K562 (cell line): ENCODE measurements at regions not wholly inside any gene's neighbourhood (a gene's known extent, or its start where the extent isn't known, plus 50 kb on each side); places are given as distances from the start of the nearest gene placed in this dataset.

Source experiments
- ATAC-seq: fragments of 200-7000 bp; cut with Tn5 transposase; 3 replicates; pipeline ENCODE4 v1.9.1; 2020; ENCODE audit warnings: moderate library complexity
- BruUV-seq: library from RNA; stranded (reverse); fragments of 400-500 nt; replicated peaks from 2 replicates; lab custom pipeline; 2021; lab: Mats Ljungman, UMichigan
- CTCF ChIA-PET: fragments of 300-600 bp; formaldehyde crosslinking; extraction: SDS; loops from one replicate; lab custom pipeline; 2021; ENCODE audit warnings: low intra/inter-chr PET ratio; lab: Yijun Ruan, JAX
- POLR2A ChIA-PET: fragments of 300-600, 350-650 bp; sonication (Branson Sonifier 250); formaldehyde crosslinking; extraction: SDS; loops from one replicate; lab custom pipeline; 2021; ENCODE audit warnings: antibody characterized with exemption, inconsistent platforms; lab: Yijun Ruan, JAX
- DNase-seq, 4 experiments: peaks; one replicate each; pipeline versions ENCODE4 v3.0.0 to v3.0.0-alpha.2; 2011 to 2018; ENCODE audit warnings: low spot score in 3 of 4, mixed read lengths in 3 of 4; ENCODE audit errors: extremely low read depth in 1 of 4
- FAIRE-seq: peaks from 2 replicates; lab custom pipeline; 2011; peaks lifted over from hg19 to GRCh38; lab: Jason Lieb, UNC
- H2AFZ ChIP-seq: 2 replicates; pipeline ENCODE4 v1.6.0; 2011; ENCODE audit warnings: low read depth, low read length, control low read depth, inconsistent platforms
- H3K27ac ChIP-seq: fragments of 200-600 bp; 3 replicates; pipeline ENCODE4 v1.8.0; 2011; ENCODE audit warnings: low read depth, mild to moderate bottlenecking, control low read depth, inconsistent platforms, low read length, moderate library complexity, mixed read lengths; ENCODE audit errors: extremely low read depth
- H3K27me3 ChIP-seq, 2 experiments: fragments of 300-600 bp in 1 of 2; 2 replicates in 1 of 2; 3 replicates in 1 of 2; pipeline versions ENCODE4 v1.6.0 to v1.8.0; 2011; ENCODE audit warnings: inconsistent platforms in 2 of 2, low read length in 2 of 2, mild to moderate bottlenecking in 1 of 2, mixed read lengths in 1 of 2, moderate library complexity in 1 of 2; ENCODE audit not compliant: control insufficient read depth in 2 of 2, insufficient read depth in 2 of 2
- H3K36me3 ChIP-seq: fragments of 300-600 bp; 3 replicates; pipeline ENCODE4 v1.8.0; 2011; ENCODE audit warnings: mild to moderate bottlenecking, low read length, inconsistent platforms; ENCODE audit not compliant: control insufficient read depth, insufficient read depth
- H3K4me1 ChIP-seq, 2 experiments: fragments of 200-600 bp in 1 of 2; replicated peaks in 1 of 2; 2 replicates in 1 of 2; 3 replicates in 1 of 2; pipeline versions ENCODE4 v1.5.1 to v1.8.0; 2011; ENCODE audit warnings: inconsistent platforms in 2 of 2, low read length in 2 of 2, mild to moderate bottlenecking in 1 of 2, mixed read lengths in 1 of 2, moderate library complexity in 1 of 2; ENCODE audit not compliant: control insufficient read depth in 2 of 2, insufficient read depth in 2 of 2
- H3K4me2 ChIP-seq: 2 replicates; pipeline ENCODE4 v1.6.1; 2011; ENCODE audit warnings: low read length, control low read depth, inconsistent platforms, mixed read lengths; ENCODE audit not compliant: insufficient read depth
- H3K4me3 ChIP-seq: fragments of 200-600 bp; sonication (generic), shearing (Covaris generic); 2 replicates; pipeline ENCODE4 v1.5.1; 2016; ENCODE audit warnings: control low read depth, inconsistent platforms
- H3K79me2 ChIP-seq: fragments of 200-600 bp; 3 replicates; pipeline ENCODE4 v1.8.0; 2011; ENCODE audit warnings: low read length, inconsistent platforms; ENCODE audit not compliant: control insufficient read depth, insufficient read depth
- H3K9ac ChIP-seq, 2 experiments: 2 replicates each; pipeline versions ENCODE4 v1.6.0 to v1.6.1; 2011; ENCODE audit warnings: low read depth in 2 of 2, low read length in 2 of 2, control low read depth in 1 of 2, inconsistent platforms in 1 of 2, mild to moderate bottlenecking in 1 of 2, mixed read lengths in 1 of 2; ENCODE audit not compliant: insufficient read depth in 1 of 2
- H3K9me1 ChIP-seq: one replicate; pipeline ENCODE4 v1.6.0; 2011; ENCODE audit warnings: inconsistent platforms, mild to moderate bottlenecking, low read length, moderate library complexity; ENCODE audit not compliant: control insufficient read depth, insufficient read depth
- H3K9me3 ChIP-seq: replicated peaks from 2 replicates; pipeline ENCODE4 v1.5.1; 2011; ENCODE audit warnings: low read depth, low read length, inconsistent platforms; ENCODE audit not compliant: control insufficient read depth, insufficient read depth
- H4K20me1 ChIP-seq: replicated peaks from 2 replicates; pipeline ENCODE4 v1.6.1; 2011; ENCODE audit warnings: low read length, inconsistent platforms, mixed read lengths; ENCODE audit not compliant: control insufficient read depth, insufficient read depth
- ASH1L ChIP-seq: fragments of 450-650 bp; IDR thresholded peaks from 2 replicates; pipeline ENCODE4 v1.6.1; 2018; ENCODE audit warnings: borderline replicate concordance, mild to moderate bottlenecking, low read depth; ENCODE audit not compliant: partially characterized antibody
- FOS ChIP-seq: IDR thresholded peaks from 3 replicates; pipeline ENCODE4 v1.6.1; 2011; ENCODE audit not compliant: insufficient read length; ENCODE audit errors: extremely low read depth
- GATAD2A ChIP-seq: fragments of 450-650 bp; IDR thresholded peaks from 2 replicates; pipeline ENCODE4 v1.6.1; 2017
- HNRNPH1 ChIP-seq: fragments of 200-400 bp; formaldehyde crosslinking; optimal IDR thresholded peaks from 2 replicates; pipeline ENCODE3; 2017; ENCODE audit warnings: low read depth, mild to moderate bottlenecking, low read length, moderate library complexity
- MTA2 ChIP-seq: fragments of 450-650 bp; IDR thresholded peaks from 2 replicates; pipeline ENCODE4 v1.6.1; 2016; ENCODE audit warnings: low read depth
- NR2C2 ChIP-seq, 2 experiments: fragments of 200-800 bp in 1 of 2; sonication (Bioruptor generic) in 1 of 2; sonication (generic) in 1 of 2; formaldehyde crosslinking in 1 of 2; IDR thresholded peaks; 2 replicates each; pipeline versions ENCODE4 v1.6.1 to v1.8.0; 2016 to 2022; ENCODE audit warnings: mild to moderate bottlenecking in 1 of 2, missing compliant biosample characterization in 1 of 2, missing genetic modification characterization in 1 of 2, missing genetic modification reagents in 1 of 2
- RNF219 ChIP-seq: fragments of 250-450 bp; sonication (Bioruptor Pico); IDR thresholded peaks from 2 replicates; pipeline ENCODE4 v1.5.0; 2022; ENCODE audit warnings: mild to moderate bottlenecking
- SMARCB1 ChIP-seq: IDR thresholded peaks from 2 replicates; pipeline ENCODE4 v1.6.1; 2011; ENCODE audit warnings: improper control_type of control experiment, low read depth; ENCODE audit not compliant: insufficient read length
- TRIM24 ChIP-seq, 2 experiments: fragments of 450-650 bp; IDR thresholded peaks; 2 replicates each; pipeline ENCODE4 v1.6.1; 2016
- WGBS: fragments of 100-300 bp; shearing (Covaris generic); methylation state at CpG from one replicate; pipeline ENCODE4 v1.1.6; 2016; ENCODE audit warnings: low coverage, mixed read lengths; ENCODE audit not compliant: insufficient coverage; ENCODE audit errors: missing lambda C conversion rate; 5-methylcytosine and 5-hydroxymethylcytosine counted together
- in situ Hi-C: fragments of 300-500 bp; cut with MboI; formaldehyde crosslinking; loops from 4 replicates; pipeline ENCODE4 v1.15.0; 2018; ENCODE audit warnings: inconsistent platforms, mixed read lengths
- intact Hi-C: fragments of 100-400 bp; cut with micrococcal nuclease; formaldehyde crosslinking; loops from 2 replicates; pipeline ENCODE4 v1.14.2; 2022
- TF ChIP-seq, protein P1 (sequence below): sonication (generic); formaldehyde crosslinking; IDR thresholded peaks from 2 replicates; pipeline ENCODE4 v1.8.0; 2022; ENCODE audit warnings: mild to moderate bottlenecking, missing genetic modification reagents

DNA sequence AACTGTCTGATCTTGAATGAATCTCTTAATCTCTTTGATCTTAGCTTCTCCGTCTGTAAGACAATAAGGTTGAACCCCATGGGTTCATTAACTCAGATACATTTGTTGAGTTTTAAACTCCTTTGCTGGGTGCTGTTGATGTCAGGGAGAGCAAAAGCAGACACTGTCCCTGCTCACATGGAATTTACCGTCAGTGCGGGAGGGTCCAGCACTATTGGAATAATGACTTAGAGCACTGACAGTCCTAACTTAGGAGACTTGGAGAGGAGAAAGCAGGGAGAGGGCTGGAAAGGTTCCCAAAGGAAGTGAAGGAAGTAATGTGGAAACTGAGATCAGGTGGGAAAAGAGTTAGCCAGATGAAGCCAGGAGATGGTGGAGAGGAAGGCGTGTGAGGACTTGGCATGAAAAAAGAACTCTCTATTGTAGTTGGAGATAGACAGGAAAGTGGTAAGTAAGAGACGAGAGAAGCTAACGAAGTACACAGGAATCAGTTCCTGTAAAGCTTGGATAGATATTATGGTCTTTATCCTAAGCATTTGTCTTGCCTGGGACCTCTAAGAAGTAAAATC, 141.4 kb upstream of the SERTAD2 start:
- Histone ChIP-seq H2AFZ (no peak overlapping the region; the same call in 1 of the 2 replicates), H3K9me1 (no peaks in the 10 kb centered on the region), H3K27me3 (peaks cover 0 to 11% of the 10 kb centered on the region in 2 experiments; a peak in 4 of 5 replicates), H3K9ac (no peak overlapping the region; a peak in 1 of 4 replicates), H3K4me3 (no peak overlapping the region), H3K36me3 (no peaks in the 10 kb centered on the region), H4K20me1 (no peaks in the 10 kb centered on the region), H3K9me3 (no peaks in the 10 kb centered on the region), H3K4me2 (no peak overlapping the region), H3K4me1 (no peaks in the 10 kb centered on the region; a peak in 2 of 5 replicates), H3K27ac (no peak overlapping the region), H3K79me2 (no peaks in the 10 kb centered on the region)
- in situ Hi-C loops = no loop called here
- intact Hi-C loops = no loop called here
- ChIA-PET CTCF (no interaction called here), POLR2A (interaction anchor here (0.6 to 1.2 kb wide), 6 partner anchors 9 to 196 kb away, joined by 3 to 4 read pairs (median 3); no protein-coding TSS in a partner anchor)
- FAIRE-seq (no peak), ATAC-seq (no peak), DNase-seq (no peak)
- WGBS = 9% methylated on average over 6 of the region's 6 CpGs
- BruUV-seq = no TSS peak
- TF ChIP-seq MTA2 (no peak), RNF219 (CRISPR knock-in tag) (no peak), NR2C2 (CRISPR knock-in tag; IDR thresholded peaks at IDR 0.05) (no peak), NR2C2 (tag; IDR thresholded peaks at IDR 0.05) (no peak), HNRNPH1 (no peak), ASH1L (no peak), GATAD2A (no peak), TRIM24 (IDR thresholded peaks at IDR 0.05) (no peak), FOS (no peak), SMARCB1 (no peak)
- TF ChIP-seq, protein P1, sequence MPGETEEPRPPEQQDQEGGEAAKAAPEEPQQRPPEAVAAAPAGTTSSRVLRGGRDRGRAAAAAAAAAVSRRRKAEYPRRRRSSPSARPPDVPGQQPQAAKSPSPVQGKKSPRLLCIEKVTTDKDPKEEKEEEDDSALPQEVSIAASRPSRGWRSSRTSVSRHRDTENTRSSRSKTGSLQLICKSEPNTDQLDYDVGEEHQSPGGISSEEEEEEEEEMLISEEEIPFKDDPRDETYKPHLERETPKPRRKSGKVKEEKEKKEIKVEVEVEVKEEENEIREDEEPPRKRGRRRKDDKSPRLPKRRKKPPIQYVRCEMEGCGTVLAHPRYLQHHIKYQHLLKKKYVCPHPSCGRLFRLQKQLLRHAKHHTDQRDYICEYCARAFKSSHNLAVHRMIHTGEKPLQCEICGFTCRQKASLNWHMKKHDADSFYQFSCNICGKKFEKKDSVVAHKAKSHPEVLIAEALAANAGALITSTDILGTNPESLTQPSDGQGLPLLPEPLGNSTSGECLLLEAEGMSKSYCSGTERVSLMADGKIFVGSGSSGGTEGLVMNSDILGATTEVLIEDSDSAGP = no peak
